Nephron progenitor cell (in vitro differentiated cells): ENCODE measurements at regions not wholly inside any gene's neighbourhood (a gene's known extent, or its start where the extent isn't known, plus 50 kb on each side); places are given as distances from the start of the nearest gene placed in this dataset.

Source experiments
- DNase-seq: peaks from one replicate; pipeline ENCODE4 v3.0.0; 2021
- H3K27ac Mint-ChIP-seq: 2 replicates; pipeline ENCODE4 v1.8.0; 2021; ENCODE audit warnings: mild to moderate bottlenecking, moderate library complexity, mixed read lengths
- H3K27me3 Mint-ChIP-seq: 2 replicates; pipeline ENCODE4 v1.8.0; 2021; ENCODE audit warnings: mild to moderate bottlenecking, low read depth, mixed read lengths; ENCODE audit not compliant: poor library complexity
- H3K36me3 Mint-ChIP-seq: 2 replicates; pipeline ENCODE4 v1.8.0; 2021; ENCODE audit warnings: low read depth, mixed read lengths
- H3K4me1 Mint-ChIP-seq: 2 replicates; pipeline ENCODE4 v1.8.0; 2021; ENCODE audit warnings: mixed read lengths
- H3K4me3 Mint-ChIP-seq: 2 replicates; pipeline ENCODE4 v1.8.0; 2021; ENCODE audit warnings: mild to moderate bottlenecking, moderate library complexity, mixed read lengths
- H3K9me3 Mint-ChIP-seq: 2 replicates; pipeline ENCODE4 v1.8.0; 2021; ENCODE audit warnings: mild to moderate bottlenecking, moderate library complexity, mixed read lengths
- TF ChIP-seq, protein P1 (sequence below): fragments of 200-600 bp; sonication (generic); IDR thresholded peaks from 2 replicates; pipeline ENCODE4 v1.5.0; 2021; ENCODE audit warnings: antibody characterized with exemption

- no peak for DNase-seq
- Mint-ChIP-seq H3K9me3 (no peaks in the 10 kb centered on the region), H3K36me3 (no peaks in the 10 kb centered on the region), H3K27ac (no peak overlapping the region), H3K4me1 (peaks cover 35% of the 10 kb centered on the region), H3K27me3 (peaks cover 1% of the 10 kb centered on the region), H3K4me3 (no peak overlapping the region)
- TF ChIP-seq, protein P1, sequence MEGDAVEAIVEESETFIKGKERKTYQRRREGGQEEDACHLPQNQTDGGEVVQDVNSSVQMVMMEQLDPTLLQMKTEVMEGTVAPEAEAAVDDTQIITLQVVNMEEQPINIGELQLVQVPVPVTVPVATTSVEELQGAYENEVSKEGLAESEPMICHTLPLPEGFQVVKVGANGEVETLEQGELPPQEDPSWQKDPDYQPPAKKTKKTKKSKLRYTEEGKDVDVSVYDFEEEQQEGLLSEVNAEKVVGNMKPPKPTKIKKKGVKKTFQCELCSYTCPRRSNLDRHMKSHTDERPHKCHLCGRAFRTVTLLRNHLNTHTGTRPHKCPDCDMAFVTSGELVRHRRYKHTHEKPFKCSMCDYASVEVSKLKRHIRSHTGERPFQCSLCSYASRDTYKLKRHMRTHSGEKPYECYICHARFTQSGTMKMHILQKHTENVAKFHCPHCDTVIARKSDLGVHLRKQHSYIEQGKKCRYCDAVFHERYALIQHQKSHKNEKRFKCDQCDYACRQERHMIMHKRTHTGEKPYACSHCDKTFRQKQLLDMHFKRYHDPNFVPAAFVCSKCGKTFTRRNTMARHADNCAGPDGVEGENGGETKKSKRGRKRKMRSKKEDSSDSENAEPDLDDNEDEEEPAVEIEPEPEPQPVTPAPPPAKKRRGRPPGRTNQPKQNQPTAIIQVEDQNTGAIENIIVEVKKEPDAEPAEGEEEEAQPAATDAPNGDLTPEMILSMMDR: no peak
Measured at GRCh38 chr18:61732854-61733253, 160.0 kb downstream of the RNF152 start.

DNA sequence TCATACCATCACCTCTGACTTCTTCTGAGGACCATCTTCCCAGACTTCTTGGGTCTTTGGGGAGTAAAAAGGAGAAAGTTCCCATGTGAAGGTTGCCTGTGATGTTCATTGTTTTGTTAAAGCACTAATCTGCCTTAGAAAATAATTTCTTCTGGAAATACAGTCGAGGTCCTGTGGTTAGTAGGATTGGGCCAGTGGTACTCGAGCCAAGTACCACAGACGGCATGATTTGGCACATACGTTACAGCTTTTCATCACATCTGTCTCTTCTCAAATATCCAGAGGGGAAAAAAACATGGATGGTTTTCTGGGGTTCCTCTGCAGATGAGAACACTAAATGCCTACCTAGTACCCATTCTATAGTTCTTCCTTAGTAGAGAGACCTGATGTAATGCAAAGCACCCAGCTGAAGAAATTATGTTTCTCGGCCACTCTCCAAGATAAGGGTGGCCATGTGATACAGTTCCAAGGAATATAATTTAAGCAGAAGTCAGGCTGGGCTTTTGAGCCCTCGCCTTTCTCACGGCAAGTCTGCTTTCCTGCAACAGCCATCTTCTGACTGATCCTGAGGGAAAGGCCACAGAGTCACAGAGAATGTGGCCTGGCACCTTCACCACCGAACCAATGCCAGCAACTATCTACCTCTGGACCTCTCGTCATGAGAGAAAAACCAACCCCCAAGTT lies 161.0 kb downstream of the RNF152 start:
- peaks cover 5% of the 10 kb centered on the region for H3K9me3 Mint-ChIP-seq
- no peaks in the 10 kb centered on the region for H3K36me3 Mint-ChIP-seq
- H3K4me1 Mint-ChIP-seq: peaks cover 35% of the 10 kb centered on the region
- no peak overlapping the region for H3K4me3 Mint-ChIP-seq
- DNase-seq: no peak
- no peak overlapping the region for H3K27ac Mint-ChIP-seq
- H3K27me3 Mint-ChIP-seq: no peaks in the 10 kb centered on the region
- TF ChIP-seq, protein P1: no peak

GRCh38 chr18:61731178-61731577 lies 161.6 kb downstream of the RNF152 start:
- no peaks in the 10 kb centered on the region for H3K27me3 Mint-ChIP-seq
- no peak for DNase-seq
- peaks cover 4% of the 10 kb centered on the region for H3K36me3 Mint-ChIP-seq
- peaks cover 11% of the 10 kb centered on the region for H3K9me3 Mint-ChIP-seq
- H3K4me1 Mint-ChIP-seq: peaks cover 35% of the 10 kb centered on the region
- TF ChIP-seq, protein P1: no peak
- H3K27ac Mint-ChIP-seq: no peak overlapping the region
- no peak overlapping the region for H3K4me3 Mint-ChIP-seq

DNA sequence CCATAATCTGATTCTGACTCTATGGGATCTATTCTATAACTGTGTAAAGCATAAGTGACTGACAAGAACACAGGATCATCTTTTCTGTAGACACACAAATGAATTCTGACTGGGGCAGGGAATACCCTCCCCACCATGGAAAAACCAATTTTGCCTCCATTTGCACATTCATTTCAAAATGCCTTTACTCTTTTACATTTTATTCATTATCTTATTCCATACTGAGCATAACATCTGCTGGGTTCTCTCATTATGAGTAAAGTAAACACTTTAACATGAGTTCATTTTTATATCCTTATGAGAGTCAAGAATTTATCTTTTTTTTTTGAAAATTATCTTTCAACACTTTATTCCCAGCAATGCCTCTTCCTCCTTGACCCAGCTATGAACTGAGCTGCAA lies 163.5 kb downstream of the RNF152 start:
- TF ChIP-seq, protein P1: no peak
- no peak for DNase-seq
- peaks cover 23% of the 10 kb centered on the region for H3K4me1 Mint-ChIP-seq

GRCh38 chr18:61727241-61728193 lies 165.3 kb downstream of the RNF152 start:
- H3K36me3 Mint-ChIP-seq: peaks cover 8% of the 10 kb centered on the region
- no peak for DNase-seq
- no peak overlapping the region for H3K27ac Mint-ChIP-seq
- peaks cover 5% of the 10 kb centered on the region for H3K4me1 Mint-ChIP-seq
- peaks cover 16% of the 10 kb centered on the region for H3K9me3 Mint-ChIP-seq
- H3K27me3 Mint-ChIP-seq: no peaks in the 10 kb centered on the region
- TF ChIP-seq, protein P1: no peak
- no peak overlapping the region for H3K4me3 Mint-ChIP-seq

More for the DNA sequence above, 163.5 kb downstream of the RNF152 start:
- peaks cover 8% of the 10 kb centered on the region for H3K36me3 Mint-ChIP-seq
- H3K27ac Mint-ChIP-seq: no peak overlapping the region
- H3K4me3 Mint-ChIP-seq: no peak overlapping the region
- no peaks in the 10 kb centered on the region for H3K27me3 Mint-ChIP-seq
- H3K9me3 Mint-ChIP-seq: peaks cover 16% of the 10 kb centered on the region
